Activated CD8-positive, alpha-beta memory T cell treated with anti-CD3 and anti-CD28 coated beads for 24 hours (primary cell): ENCODE measurements at regions not wholly inside any gene's neighbourhood (a gene's known extent, or its start where the extent isn't known, plus 50 kb on each side); places are given as distances from the start of the nearest gene placed in this dataset.

Experiments used
- DNase-seq: peaks from one replicate; pipeline ENCODE4 v3.0.0-alpha.2; 2020

DNA sequence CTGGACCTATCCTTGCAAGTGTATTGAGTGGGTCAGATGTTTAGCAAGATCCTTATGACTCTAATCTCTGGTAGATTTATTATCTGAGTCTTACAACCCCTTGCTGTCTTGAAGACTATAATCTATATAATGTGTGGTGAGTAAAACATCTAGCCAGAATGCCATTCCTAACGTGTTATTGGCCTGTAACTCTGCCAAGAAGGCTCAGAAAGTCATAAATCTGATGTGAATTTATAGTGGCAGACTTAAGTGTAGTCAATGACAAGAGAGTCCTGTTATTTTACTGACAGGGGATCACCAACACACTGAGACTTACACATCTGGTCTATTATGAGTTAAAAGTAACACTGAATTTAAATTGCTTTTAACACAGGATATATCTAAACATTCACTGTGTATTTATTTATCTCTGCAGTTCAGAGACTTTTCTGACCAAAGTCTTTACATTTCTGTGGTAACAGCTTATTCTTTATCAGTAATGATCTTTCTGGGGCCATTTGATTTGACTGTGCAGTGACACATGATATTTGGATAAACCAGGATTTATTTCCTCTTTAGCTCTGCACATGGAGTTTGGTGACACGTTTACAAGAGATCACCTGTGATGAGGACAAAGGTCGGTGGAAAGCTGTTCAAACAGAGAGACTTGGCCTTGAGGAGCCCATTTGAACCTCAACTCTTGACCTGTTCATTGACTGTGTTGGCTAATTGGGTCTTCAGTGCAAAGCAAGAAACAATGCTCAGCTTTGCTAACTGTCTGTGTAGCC lies 415.8 kb downstream of the STIM2 start:
- no peak for DNase-seq

DNA sequence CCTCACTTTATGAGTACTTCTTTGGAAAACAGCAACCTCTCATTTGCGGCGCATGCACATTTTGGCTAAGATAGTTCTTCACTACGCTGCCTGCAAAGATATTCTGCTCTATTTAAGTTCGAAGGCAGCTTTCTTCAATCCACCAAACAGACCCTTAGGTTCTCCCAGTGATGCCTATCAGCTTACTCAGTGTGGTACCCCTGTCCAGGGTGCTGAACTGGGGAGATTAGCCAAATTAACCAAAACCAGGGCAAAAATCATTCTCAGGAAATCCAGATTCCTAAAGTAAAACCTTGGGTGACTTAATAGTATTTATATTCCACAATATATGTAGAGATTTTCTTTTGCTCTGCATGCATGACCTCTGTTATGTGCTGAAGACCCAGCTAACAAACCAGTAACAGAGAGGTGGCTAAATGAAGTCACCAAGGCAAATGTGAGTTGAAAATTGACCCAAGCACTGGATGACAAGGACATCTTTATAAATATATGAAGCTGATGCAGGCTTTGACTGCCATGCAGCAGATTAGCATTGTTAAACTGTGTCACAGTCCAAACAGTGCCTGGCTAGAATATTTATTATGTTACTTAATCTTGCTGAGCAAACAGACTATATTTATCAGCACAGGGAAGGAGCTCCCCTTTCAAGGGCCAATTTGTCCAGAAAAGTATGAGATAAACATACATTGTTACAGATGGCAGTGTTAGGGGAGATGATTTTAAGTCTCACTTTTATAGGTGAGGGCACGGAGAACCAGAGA lies 418.2 kb downstream of the STIM2 start:
- no peak for DNase-seq

DNA sequence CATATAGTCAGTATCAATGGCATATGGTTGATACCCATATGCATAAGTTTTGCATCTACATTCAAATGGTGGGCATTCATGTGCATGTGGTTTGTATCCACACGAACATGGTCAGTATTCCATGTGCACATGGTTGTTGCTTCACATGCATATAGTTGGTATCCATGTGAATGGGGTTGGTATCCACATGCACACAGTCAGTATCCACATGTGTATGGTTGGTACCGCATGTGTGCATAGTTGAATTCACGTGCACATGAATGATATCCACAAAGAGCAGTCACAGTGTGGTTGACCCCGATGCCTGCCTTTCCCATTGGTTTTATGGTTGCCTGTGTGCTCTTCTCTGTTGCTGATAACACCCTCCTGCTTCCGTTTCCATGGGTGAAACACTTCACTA lies 427.9 kb downstream of the STIM2 start:
- no peak for DNase-seq

DNA sequence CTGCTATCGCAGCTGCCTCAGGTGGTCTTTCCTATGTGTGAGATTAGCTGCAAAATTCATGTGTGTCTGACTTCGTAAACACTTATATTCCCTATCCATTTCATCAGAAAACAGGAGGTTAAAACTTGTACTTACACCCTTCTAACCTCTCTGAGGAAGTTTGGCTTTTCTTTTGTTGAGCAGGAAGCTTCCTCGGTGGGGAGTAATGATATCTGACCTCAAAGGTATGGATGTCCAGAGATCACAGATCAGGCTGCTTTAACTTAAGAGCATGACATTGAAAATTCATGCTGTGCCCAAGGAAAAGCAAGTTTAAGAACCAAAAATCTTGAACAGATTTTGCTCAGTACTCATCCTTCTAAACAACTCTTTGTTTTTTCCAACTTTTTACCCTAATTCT lies 429.1 kb downstream of the STIM2 start:
- DNase-seq: no peak

DNA sequence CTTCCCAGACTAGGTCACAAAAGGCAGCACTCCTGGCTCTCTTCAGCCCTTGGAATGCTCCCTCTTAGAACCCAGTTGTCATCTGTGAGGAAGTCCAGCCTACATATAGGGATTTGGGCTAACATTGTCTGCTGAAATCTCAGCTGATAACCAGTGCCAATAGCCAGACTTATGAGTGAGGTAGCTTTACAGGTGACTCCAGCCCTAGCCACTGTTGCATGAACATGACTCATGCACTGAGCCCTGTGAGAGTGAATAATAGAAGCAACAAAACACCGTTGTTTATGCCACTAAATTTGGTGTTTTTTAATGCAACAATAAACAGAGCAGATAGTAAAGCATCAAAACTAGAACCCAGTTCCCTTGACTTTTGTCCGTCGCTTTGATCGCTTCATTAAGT lies 433.2 kb downstream of the STIM2 start:
- DNase-seq: no peak

DNA sequence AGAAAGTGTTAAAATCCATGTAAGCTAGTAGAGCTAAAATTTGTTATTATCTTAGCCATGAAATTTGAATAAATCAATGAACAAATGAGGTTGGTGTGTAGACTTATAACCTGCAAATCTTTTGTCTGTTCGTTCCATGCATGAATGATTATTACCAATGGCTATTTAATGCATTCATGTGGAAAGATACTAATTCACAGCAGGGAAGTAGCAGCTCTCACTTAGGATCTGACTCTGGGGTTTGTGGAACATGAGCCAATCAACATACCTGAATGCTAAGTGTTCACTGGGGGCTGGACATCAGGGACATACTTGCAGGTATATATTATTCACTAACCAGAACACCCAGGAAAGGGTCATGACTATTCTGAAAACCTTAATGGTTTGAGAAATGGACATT lies 444.1 kb downstream of the STIM2 start:
- DNase-seq: no peak

DNA sequence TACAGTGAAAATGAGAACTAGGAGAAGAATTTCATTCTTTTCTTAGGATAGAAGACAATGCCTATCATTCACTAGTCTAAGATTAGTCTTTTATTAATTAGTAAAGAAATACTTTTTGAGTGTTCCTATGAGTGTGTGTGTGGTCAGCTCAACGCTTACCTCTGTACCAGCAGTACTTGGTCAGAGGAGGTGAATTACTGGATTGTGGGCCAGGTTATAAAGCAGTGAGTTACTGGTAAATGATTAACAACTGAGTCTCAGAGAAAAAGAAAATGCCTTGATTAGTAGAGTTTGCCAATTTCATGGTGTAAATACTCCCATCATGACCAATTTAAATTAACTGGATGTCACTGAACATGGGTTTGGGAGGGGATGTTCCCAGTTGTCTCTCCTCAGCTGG lies 444.6 kb downstream of the STIM2 start:
- DNase-seq: no peak

DNA sequence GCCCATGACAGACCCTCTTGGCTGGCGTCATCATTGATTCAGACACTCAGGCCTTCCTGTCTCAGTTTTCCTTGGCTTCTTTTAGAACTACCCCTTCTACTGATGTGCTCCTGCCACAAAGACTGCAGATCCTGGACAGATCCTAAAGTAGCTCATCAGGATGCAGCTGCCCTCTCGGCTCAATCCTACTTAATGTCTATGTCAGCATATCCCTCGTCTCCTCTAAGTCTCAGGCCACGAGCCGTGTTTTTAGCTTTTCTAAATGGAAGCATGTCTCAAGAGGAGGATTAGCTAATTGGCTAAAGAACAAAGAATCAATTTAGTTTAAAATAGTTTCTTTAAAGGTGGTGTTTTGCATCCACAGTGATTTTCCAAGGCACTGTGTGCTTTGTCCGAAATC lies 447.7 kb downstream of the STIM2 start:
- DNase-seq: no peak

DNA sequence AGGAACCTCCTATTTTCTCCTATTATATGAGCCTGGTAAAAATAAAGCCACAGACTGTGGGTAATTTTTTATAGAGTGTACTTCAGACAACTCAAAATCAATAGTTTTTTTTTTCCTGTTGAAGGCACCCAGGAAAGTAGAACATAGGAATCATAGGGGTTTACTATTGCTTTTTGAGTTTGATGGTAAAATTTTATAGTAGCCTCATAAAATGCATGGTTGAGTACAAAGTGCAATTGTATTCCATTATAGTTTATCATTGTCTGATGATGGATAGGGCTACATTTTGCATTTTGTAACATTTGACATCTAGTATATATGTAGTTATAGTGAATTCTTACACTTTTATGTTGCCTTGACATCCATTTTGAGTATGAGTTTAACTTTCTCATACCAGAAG lies 455.0 kb downstream of the STIM2 start:
- no peak for DNase-seq

DNA sequence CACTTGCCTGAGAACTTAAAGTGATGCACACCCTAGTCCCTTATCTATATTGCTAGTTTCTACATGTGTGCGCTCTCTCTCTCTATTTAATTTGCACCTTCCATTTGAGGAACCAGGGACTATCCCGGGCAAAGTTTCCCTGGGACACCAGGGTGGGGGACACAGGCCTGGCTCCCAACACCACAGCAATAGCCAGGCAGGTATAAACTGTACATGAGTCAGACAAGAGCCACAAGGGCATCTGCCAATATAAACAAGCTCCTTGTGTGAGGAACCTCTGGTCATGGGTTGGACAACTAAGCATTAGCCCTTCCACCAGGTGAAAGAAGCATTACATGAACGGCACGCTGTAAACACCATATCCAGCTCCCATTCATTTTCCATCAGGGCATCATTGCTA lies 455.5 kb downstream of the STIM2 start:
- DNase-seq: no peak

DNA sequence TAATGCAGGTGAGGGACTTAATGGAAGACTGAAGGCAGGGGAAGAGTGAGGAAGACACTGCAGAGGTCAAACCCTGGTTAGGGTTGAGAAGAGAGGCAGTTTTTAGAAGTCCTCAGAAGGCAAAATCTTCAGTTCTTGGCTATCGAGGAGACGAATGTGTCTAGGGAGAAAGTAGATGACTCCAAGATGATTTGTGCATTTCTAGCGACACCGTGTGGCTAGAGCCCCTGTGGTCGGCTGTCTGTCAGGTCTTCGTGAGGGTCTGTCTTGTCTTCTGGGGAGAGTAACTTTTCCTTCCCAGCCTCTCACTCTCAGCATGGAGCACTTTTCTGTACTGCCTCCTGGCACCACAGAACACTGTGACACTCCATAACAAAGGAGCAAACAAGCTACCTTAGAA lies 458.1 kb downstream of the STIM2 start:
- no peak for DNase-seq

DNA sequence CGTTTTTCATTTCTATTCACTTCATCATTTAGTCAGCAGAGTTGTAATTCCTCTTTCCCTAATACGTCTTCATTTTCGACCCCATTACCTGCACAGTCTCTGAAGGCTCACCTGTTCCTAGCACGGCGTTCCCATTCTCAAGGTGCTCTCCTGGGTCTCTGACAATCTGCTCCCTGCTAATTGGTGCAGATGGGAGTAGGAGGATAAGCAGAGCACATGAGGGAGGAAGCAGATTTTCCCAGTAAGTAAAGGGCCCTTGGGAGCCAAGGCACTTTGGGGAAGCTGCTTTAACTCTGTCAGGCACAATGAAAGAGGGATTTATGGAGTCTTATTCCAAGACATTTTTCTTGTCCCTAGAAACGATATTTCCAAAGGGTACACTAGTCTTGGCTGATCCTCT lies 466.4 kb downstream of the STIM2 start:
- DNase-seq: no peak

DNA sequence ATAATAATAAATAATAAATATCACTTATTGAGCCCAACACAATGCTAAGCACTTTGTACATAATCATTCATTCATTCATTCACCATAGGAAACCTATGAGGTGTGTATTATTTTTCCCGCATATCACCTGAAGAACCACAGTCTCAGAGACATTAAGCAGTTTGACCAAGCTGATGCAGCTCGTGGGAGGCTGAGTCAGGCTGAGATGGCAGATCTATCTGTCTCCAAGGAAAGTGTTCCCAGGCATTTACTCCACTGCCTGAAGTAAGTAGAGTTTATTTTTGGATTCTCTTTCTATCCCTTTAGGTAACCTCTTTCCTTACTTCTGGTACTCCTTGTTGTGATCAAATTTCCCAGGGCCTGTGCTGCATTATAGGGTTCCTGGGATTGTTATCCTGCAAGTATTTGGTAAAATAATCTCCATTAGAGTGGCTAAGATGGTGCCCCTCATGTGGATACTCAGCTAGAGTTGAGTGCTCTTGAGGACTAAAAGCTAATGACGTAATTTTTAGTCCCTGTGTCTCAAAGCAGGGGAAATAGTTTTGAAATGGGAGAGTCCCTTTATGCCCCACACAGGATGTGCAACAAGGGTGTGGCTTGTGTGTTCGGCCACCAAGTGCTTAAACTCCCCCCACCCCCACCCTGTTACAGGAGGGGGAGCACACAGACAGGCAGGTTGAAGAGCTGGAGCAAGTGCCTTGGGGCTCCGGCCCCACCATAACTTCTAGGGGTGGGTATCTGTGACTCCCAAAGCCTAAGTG lies 467.0 kb downstream of the STIM2 start:
- DNase-seq: no peak

DNA sequence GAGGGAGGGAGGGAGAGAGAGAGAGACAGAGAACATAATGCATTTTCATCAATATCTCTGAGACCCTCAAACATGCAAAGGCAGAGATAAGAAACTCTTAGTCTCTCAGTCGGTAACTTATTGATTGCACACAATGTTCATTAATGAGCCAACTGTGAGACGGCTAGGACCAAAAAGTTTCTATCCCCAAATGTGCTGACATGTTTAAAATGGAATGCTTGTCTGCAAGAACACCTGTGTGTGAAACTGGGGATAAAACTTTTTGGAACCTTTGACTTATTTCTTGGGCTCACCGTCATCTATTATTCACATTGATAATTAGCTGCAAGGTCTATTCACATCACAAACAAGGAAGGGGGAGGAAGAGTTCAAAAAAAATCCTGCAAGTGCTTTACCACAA lies 477.9 kb downstream of the STIM2 start:
- DNase-seq: no peak

DNA sequence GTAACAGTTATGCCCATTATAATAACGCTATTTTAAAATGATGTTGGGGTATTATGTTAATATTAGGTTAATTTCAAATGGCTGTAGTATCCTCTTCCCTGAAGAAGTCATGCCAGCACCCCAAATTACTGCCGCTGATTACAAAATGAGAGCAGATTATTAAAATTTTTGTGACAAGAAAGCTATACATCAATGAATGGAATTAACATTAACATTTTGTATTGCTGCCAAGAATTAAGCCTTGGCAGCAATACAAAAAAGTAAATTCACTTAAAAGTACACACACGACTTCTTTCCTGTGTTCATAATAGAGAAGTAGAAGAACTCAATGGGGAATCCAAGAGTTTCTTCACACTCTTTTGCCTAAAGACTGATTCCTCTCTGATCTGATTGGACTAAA lies 482.8 kb downstream of the STIM2 start:
- DNase-seq: no peak

DNA sequence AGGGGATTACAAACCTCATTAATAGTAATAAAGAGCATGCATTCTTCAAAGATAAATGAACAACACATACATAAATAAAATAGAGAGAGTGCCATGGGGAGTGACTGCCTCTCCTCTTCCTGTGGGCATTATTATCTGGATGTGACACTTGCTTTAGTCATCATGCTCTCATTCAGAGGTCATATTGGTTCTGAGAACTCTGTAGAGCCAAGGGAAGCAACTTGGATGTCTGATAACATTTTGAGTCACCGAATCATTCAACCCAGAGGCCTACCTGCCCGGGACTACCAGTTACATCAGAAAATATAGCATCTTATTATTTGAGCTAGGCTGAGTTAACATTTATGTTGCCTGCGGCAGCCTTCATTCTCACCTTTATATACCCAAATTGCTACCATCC lies 489.5 kb downstream of the STIM2 start:
- no peak for DNase-seq

DNA sequence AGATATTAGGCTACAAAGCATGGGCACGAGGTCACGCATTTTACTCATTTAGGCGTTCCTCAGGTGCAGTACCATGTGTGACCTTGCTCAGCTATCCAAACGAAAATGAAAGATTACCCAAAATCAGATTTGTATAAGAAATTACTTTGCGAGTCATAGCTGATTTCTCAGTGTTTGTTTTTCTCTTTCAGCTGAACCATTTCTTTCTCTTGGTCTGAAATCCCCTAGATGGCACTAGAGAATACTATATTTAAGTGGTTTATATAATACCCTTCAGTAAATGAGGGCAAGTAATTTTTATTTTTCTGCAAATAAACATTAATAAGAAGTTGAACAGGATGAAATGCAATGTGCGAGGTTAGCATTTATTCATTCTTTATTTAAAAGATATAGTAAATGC lies 496.6 kb downstream of the STIM2 start:
- DNase-seq: no peak

DNA sequence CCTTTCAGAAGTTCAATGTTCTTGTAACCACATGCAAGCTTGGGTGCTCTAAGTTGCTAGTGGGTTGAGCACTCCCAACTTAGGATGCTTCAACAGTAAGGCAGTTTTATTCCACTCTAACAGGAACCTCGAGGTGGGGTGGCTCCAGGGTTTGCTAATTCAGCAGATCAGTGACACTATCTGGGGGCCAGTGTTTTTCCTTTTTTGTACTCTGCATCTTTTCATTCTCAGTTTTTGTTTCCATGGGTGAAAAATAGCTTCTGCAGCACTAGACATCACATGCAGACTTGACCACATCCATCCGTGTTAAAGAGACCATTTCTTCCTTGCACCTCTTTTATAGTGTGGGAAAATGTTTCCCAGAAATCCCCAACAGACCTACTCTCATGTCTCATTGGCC lies 497.6 kb downstream of the STIM2 start:
- no peak for DNase-seq

DNA sequence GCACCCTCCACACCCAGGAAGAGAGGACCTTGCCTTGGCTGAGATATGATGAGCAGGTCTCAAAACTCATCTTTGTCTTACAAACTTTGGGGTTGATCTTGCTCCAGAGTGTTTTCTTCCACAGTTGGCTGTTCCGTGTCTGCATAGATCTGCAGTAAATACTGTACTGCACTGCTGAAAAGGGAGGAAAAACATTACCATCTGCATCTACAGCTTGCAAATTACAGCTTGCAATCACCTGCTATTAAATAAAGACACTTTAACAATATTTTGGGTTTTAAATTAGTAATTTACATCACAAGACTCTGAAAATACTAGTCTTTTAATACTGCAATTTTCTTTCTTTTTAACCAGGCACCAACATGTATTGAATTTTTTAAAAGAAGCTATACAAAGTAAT lies 499.5 kb downstream of the STIM2 start:
- DNase-seq: no peak

DNA sequence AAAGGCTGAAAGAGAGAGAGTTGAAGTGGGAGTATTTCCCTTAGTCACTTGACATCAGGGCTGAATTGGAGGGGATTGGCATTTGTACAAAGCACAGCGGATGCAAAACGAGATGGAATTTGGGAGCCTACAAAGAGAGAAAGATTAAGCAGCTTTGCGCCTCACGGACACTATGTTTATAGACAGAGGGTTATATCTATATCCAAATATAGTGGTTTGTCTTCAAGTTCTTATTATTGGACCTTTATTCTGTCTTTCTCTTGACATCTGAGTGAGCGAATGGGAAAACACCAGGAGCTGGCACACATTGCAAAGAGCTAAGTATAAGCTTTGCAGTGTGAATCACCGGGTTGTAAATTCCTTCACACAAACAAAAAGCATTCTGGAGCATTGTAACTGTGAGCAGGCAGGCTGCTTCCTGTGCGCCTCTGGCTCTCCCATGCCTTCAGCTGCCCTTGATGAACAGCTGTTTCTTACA lies 500.2 kb downstream of the STIM2 start:
- no peak for DNase-seq

DNA sequence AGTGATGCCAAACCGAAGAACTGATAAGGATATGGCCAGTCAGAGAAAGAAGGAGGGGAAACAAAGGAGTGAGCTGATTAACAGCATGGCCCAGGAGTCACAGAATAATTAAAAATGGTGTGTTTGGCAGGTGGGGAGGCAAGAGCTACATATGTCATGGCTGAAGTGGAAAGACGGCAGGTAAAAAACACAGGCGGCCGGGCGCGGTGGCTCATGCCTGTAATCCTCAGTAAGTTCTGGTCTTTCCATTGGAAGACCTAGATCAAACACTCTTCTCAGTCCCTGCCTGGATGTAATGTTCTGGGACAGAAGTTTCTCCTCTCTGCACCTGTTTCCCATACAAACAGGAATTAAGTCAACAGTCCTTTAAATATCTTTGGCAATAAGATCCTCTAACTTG lies 503.9 kb downstream of the STIM2 start:
- no peak for DNase-seq

DNA sequence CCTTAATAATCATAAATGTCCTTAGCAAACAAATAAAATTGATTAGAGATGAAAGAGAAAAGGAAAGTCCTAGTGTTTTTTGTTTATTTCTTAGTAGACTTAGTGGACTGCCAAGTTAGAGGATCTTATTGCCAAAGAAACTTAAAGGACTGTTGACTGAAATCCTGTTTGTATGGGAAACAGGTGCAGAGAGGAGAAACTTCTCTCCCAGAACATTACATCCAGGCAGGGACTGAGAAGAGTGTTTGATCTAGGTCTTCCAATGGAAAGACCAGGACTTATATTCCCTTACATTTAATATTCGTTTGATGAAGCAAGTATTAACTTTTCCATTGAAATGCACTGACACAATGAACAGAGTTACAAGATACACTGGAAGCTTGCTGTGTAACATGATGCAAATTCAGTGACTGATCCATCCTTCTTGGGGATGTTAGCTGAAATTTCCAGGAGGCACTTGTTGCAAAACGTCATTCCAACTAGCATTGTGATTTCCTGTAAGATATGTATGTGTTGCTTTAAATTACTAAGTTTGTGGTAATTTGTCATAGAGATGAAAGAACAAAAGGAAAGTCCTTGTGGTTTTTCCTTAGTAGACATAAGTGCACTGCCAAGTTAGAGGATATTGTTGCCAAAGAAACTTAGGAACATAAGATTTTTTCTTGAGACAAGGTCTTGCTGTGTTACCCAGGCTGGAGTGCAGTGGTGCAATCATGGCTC lies 505.6 kb downstream of the STIM2 start:
- no peak for DNase-seq

DNA sequence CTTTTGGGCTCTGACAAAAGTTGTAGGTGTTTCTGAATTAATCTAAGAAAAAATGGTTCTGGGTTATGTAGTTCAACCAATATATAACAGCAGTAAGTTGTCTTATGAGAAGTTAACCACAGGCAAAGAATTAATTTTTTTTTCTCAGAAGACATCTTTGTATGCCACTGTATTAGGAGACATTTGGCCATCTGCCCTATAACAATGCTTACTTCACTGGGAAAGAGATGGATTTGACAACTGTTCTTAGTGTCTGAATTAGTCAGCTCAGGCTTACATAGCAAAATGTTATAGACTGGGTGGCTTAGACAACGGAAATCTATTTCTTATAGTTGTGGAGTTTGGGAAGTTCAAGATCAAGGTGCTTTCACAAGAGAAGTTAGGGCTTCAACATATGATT lies 508.1 kb downstream of the STIM2 start:
- DNase-seq: no peak
